Stomach (tissue), 8 donors: ENCODE measurements at regions not wholly inside any gene's neighbourhood (a gene's known extent, or its start where the extent isn't known, plus 50 kb on each side); places are given as distances from the start of the nearest gene placed in this dataset.

ENCODE experiments used
- DNase-seq, 2 donors: peaks; one replicate each; pipeline versions ENCODE4 v3.0.0 to v3.0.0-alpha.2; 2013 to 2019
- H3K27ac ChIP-seq, 5 donors: fragments of 200-600 bp in 4 of 5; sonication (generic) in 4 of 5; one replicate each; pipeline ENCODE4 v1.5.1; 2013 to 2019; ENCODE audit warnings: mild to moderate bottlenecking in 1 of 5, moderate library complexity in 1 of 5
- H3K27me3 ChIP-seq, 3 donors: fragments of 200-600 bp; sonication (generic); one replicate each; pipeline ENCODE4 v1.5.1; 2017 to 2019; ENCODE audit warnings: mixed run types in 1 of 3
- H3K36me3 ChIP-seq, 4 donors: fragments of 200-600 bp; sonication (generic); 1 replicate in 3 of 4; 2 replicates in 1 of 4; pipeline ENCODE4 v1.5.1; 2016 to 2019
- H3K4me1 ChIP-seq, 4 donors: fragments of 200-600 bp; sonication (generic); one replicate each; pipeline ENCODE4 v1.5.1; 2016 to 2019
- H3K4me3 ChIP-seq, 4 donors: fragments of 200-600 bp; sonication (generic) in 3 of 4; one replicate each; pipeline ENCODE4 v1.5.1; 2016 to 2019; ENCODE audit warnings: mild to moderate bottlenecking in 1 of 4
- H3K9me3 ChIP-seq, 4 donors: fragments of 200-600 bp; sonication (generic); one replicate each; pipeline ENCODE4 v1.5.1; 2016 to 2019
- CTCF ChIP-seq, 7 experiments: fragments of 450-650 bp in 4 of 7; fragments of 200-600 bp in 3 of 7; sonication (generic) in 3 of 7; IDR thresholded peaks; one replicate each; pipeline ENCODE4 v1.5.1; 2016 to 2019; ENCODE audit warnings: antibody characterized with exemption in 7 of 7, control low read depth in 2 of 7, mild to moderate bottlenecking in 1 of 7
- EP300 ChIP-seq: sonication (generic); formaldehyde crosslinking; IDR thresholded peaks from one replicate; pipeline ENCODE4 v1.6.1; 2017; ENCODE audit warnings: antibody characterized with exemption
- POLR2A ChIP-seq, 4 donors: fragments of 450-650 bp; IDR thresholded peaks; one replicate each; pipeline ENCODE4 v1.6.1; 2016; ENCODE audit warnings: antibody characterized with exemption in 4 of 4, control low read depth in 2 of 4, mild to moderate bottlenecking in 1 of 4, moderate library complexity in 1 of 4
- POLR2AphosphoS5 ChIP-seq, 3 donors: sonication (generic); formaldehyde crosslinking; IDR thresholded peaks; one replicate each; pipeline ENCODE4 v1.6.1; 2016; ENCODE audit warnings: antibody characterized with exemption in 3 of 3
- WGBS, 5 donors: extraction: QIAGEN DNeasy Blood & Tissue Kit in 3 of 5; methylation state at CpG; one replicate each; pipeline versions ENCODE4 v1.1.5 to v1.1.7; 2013 to 2018; 5-methylcytosine and 5-hydroxymethylcytosine counted together
- intact Hi-C: fragments of 100-400 bp; cut with DNase I; formaldehyde crosslinking; loops from one replicate; pipeline ENCODE4 v1.15.1; 2023; ENCODE audit warnings: low total_unique reads
- donor health status: healthy with polysubstance abuse.
- donor health status: Bipolar disorder and iron deficiency.
- donor health status: healthy.

GRCh38 chr1:234944439-234945344, 183.9 kb downstream of the TOMM20 start:
- Histone ChIP-seq H3K4me1 (peaks cover 0 to 15% (median 0%) of the 10 kb centered on the region in 4 donors), H3K36me3 (no peaks in the 10 kb centered on the region), H3K27me3 (no peaks in the 10 kb centered on the region), H3K9me3 (peaks cover 0 to 5% (median 2%) of the 10 kb centered on the region in 4 donors), H3K27ac (no peak overlapping the region), H3K4me3 (no peak overlapping the region)
- intact Hi-C loops = no loop called here
- no peak for DNase-seq
- WGBS, 5 donors = 78 to 86% (median 80%) methylated on average over 6 of the region's 6 CpGs
- TF ChIP-seq POLR2A (IDR thresholded peaks at IDR 0.05) = no peak
- no peak for TF ChIP-seq EP300
- no peak for TF ChIP-seq CTCF (IDR thresholded peaks at IDR 0.05)
- TF ChIP-seq POLR2AphosphoS5 (IDR thresholded peaks at IDR 0.05) = no peak

- Histone ChIP-seq H3K4me3 (no peak overlapping the region), H3K36me3 (no peaks in the 10 kb centered on the region), H3K27me3 (no peaks in the 10 kb centered on the region), H3K4me1 (peaks cover 0 to 15% (median 0%) of the 10 kb centered on the region in 4 donors), H3K27ac (no peak overlapping the region), H3K9me3 (no peaks in the 10 kb centered on the region)
- intact Hi-C loops = no loop called here
- WGBS, 5 donors = 65 to 78% (median 75%) methylated on average over 7 of the region's 7 CpGs
- DNase-seq = no peak
- TF ChIP-seq EP300 (no peak), POLR2AphosphoS5 (IDR thresholded peaks at IDR 0.05) (no peak), CTCF (IDR thresholded peaks at IDR 0.05) (no peak)
Observed at GRCh38 chr1:234943836-234944402, 184.7 kb downstream of the TOMM20 start.

- Histone ChIP-seq H3K27me3 (no peaks in the 10 kb centered on the region), H3K9me3 (no peaks in the 10 kb centered on the region), H3K4me3 (no peak overlapping the region), H3K4me1 (peaks cover 0 to 15% (median 0%) of the 10 kb centered on the region in 4 donors), H3K36me3 (no peaks in the 10 kb centered on the region), H3K27ac (peak overlapping the region in 1 of 5 donors; percentile 10)
- WGBS, 5 donors = 56 to 78% (median 65%) methylated on average over 5 of the region's 5 CpGs
- intact Hi-C loops = no loop called here
- DNase-seq = no peak
- TF ChIP-seq CTCF (IDR thresholded peaks at IDR 0.05) = no peak
- no peak for TF ChIP-seq POLR2AphosphoS5 (IDR thresholded peaks at IDR 0.05)
- no peak for TF ChIP-seq POLR2A (IDR thresholded peaks at IDR 0.05)
- TF ChIP-seq EP300 = no peak
Observed at GRCh38 chr1:234942879-234943506, 185.6 kb downstream of the TOMM20 start.

- H3K4me3 ChIP-seq = no peak overlapping the region
- DNase-seq = no peak
- H3K4me1 ChIP-seq = peaks cover 0 to 15% (median 0%) of the 10 kb centered on the region in 4 donors
- no peak for TF ChIP-seq POLR2A (IDR thresholded peaks at IDR 0.05)
- no peak for TF ChIP-seq CTCF (IDR thresholded peaks at IDR 0.05)
- TF ChIP-seq POLR2AphosphoS5 (IDR thresholded peaks at IDR 0.05) = no peak
- no peak for TF ChIP-seq EP300
- H3K36me3 ChIP-seq = no peaks in the 10 kb centered on the region
- no peaks in the 10 kb centered on the region for H3K9me3 ChIP-seq
- WGBS, 5 donors = 72 to 83% (median 75%) methylated on average over 4 of the region's 4 CpGs
- no peaks in the 10 kb centered on the region for H3K27me3 ChIP-seq
- no peak overlapping the region for H3K27ac ChIP-seq
- intact Hi-C loops = no loop called here
Observed at GRCh38 chr1:234942012-234942332, 186.7 kb downstream of the TOMM20 start.
